ENCODE measurements at regions not wholly inside any gene's neighbourhood (a gene's known extent, or its start where the extent isn't known, plus 50 kb on each side); places are given as distances from the start of the nearest gene placed in this dataset.

- no peak for FAIRE-seq
These were observed 190.1 kb downstream of the TTC32 start for GRCh38 chr2:19711470-19712372.

GRCh38 chr2:19710230-19710629 lies 191.6 kb downstream of the TTC32 start:
- no peak for FAIRE-seq

GRCh38 chr2:19709553-19709952 lies 192.2 kb downstream of the TTC32 start:
- FAIRE-seq: no peak

GRCh38 chr2:19708776-19709175 lies 193.0 kb downstream of the TTC32 start:
- FAIRE-seq: no peak

DNA sequence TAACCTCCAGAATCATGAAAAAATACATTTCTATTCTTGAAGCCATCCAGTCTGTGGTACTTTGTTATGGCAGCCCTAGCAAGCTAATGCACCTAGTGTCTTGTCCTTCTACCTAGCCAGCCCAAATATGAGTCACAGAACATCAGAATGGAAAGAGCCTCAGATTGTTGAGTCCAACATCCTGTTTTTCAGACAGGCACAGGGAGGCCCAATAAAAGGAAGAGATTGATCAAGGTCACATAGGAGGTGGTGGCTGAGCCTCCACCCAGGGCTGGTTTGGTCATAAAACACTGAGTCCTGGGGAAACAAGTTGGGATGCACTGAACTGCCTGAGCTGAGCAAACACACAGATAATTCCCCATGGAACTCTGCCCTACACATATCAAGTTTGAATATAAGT lies 195.5 kb downstream of the TTC32 start:
- no peak for FAIRE-seq

DNA sequence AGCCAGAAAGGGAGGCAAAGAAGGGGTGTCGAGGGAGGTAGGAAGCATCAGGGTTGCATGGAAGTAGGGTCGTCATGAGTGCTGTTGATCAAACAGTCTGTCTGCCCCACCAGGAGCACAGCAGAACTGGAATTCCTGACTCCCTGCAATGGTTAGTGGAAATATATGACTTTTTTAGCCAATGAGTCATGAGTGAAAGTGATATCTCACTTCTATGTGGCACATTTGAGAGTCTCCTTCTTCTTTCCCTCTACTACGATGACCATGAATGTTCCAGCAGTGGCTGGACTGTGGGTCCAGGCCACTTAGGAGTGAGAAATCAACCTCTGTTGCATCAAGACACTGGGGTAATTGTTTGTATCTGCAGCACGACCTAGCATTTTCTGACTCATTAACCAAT lies 199.5 kb downstream of the TTC32 start:
- no peak for FAIRE-seq

- no peak for FAIRE-seq
These were observed 200.8 kb downstream of the TTC32 start for GRCh38 chr2:19700861-19701585.

DNA sequence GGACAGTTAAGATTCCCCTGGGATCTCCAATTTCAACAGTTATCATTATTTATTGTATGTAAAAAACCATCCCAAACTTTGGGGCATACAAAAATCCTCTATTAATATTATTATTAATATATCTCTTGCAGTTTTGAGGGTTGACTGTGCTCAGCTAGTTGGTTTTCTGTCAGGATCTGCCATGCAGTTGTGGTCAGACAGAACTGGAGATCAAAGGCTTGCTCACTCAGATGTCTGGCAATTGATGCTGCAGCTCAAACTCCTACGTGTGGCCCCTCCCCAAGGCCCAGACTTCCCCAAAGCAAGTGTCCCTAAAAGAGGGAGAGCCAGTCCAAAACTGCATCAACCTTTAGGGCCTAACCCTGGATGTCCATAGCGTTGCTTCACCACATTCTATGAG lies 204.7 kb downstream of the TTC32 start:
- no peak for FAIRE-seq

GRCh38 chr2:19695706-19696105 lies 206.1 kb downstream of the TTC32 start:
- no peak for FAIRE-seq

GRCh38 chr2:19691892-19692291 lies 209.9 kb downstream of the TTC32 start:
- FAIRE-seq: no peak

DNA sequence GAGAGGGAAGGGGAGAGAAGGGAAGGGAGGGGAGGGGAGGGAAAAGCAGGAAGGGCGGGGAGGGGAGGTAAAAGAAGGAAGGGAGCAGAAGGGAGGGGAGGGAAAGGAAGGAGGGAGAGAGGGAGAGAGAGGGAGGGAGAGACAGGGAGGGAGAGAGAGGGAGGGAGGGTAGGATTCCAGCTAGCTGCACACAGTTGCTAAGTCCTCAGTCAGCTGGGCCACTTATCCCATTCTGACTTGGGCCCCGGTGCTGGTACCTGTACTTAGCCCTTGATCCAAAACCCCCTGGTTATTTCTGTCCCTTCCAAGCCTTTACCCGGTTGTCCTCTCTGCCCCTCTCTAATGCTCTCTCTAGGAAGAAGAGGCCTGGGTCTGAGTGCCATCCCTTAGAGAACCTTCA lies 211.4 kb downstream of the TTC32 start:
- no peak for FAIRE-seq

- FAIRE-seq: no peak
These were observed 212.1 kb downstream of the TTC32 start for GRCh38 chr2:19689646-19690168.

DNA sequence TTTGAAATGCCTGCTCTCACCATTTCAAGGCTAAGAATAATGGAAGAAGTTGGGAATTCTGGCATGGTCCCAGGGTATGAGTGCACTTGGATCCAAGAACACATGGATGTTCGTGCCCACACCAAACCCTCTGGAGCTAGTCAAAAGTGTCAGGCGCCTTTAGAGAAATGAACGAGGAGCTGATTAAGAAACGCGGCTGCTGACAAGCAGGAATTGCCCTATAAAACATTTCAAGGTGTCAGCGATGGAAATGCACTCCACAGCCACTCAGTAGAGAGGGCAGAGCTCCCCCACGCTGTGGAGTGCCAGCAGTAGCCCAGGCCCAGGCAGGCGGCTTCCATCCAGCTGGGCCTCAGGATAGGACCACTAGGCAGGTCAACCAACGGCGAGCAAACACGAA lies 213.7 kb downstream of the TTC32 start:
- FAIRE-seq: no peak

DNA sequence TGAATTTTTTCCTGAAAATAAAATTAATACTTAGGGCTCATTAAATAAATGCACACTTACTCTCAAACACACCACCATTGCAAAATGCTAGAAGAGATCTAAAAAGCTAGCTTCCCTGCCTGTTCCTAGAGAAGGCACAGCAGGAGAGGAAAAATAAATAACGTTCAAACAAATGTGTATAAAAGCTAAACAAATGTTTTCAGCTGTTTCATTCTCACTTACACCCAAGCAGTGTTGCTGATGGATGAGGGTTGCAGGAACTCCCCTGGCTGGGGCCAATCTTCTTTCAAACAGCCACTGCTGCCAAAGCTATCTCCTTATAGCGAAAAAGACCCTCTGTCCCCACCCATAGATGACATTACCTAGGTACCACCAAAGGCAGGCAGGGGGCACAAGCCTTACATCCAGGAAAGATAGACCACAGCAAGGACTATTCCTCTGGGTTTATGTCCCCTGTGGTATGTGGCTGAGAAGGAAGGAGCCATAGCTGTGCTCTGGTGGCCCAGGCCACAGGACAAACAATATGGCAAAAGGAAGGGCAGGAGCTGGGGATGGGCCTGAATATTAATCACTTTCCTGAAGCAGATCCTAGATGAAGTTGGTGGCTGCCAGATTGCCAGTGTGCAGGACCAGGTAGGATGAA lies 214.6 kb downstream of the TTC32 start:
- FAIRE-seq: no peak

GRCh38 chr2:19686439-19686838 lies 215.3 kb downstream of the TTC32 start:
- no peak for FAIRE-seq

GRCh38 chr2:19685731-19686130 lies 216.1 kb downstream of the TTC32 start:
- no peak for FAIRE-seq

DNA sequence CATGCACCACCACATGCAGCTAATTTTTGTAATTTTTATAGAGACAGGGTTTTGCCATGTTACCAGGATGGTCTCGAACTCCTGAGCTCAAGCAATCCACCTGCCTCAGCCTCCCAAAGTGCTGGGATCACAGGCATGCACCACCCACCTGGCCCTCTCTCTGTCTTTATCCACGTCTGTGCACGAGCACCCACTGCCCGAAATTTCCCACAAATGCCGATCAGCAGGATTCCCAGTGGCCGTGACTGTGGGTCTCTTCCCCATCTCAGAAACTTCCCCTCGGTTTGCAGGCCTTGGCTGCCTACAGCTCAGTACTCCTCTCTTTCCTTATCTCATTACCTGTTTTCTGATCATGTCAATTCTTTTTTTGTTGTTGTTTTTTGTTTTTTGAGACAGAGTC lies 217.3 kb downstream of the TTC32 start:
- no peak for FAIRE-seq

GRCh38 chr2:19683556-19683955 lies 218.2 kb downstream of the TTC32 start:
- FAIRE-seq: no peak

GRCh38 chr2:19682493-19682892 lies 219.3 kb downstream of the TTC32 start:
- no peak for FAIRE-seq

- no peak for FAIRE-seq
These were observed 223.8 kb downstream of the TTC32 start for GRCh38 chr2:19677825-19678518.

DNA sequence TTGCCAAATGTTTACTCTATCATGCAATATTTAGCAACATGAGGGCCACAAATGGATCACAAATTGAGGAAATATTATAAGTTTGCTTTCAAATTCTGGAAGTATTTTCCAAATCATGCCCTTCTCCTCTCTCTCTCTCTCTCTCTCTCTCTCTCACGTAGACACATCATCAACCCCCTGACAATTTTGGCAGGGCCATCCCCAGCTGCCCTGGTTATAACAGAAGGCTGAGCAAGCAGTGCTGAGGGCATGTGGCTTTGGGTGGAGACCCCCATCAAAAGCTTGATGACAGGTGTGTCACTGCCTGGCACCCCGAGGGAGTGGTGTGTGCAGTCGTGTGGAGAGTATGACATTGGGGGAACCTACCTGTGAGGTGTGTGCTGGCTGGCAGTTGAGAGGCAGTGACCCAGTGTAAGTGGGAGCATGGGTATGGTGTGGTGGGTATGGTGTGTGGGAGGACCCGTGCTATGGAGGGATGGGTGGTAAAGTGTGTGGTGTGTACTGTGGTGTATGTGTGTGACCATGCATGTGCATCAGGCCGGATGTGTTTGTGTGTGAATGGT lies 224.5 kb downstream of the TTC32 start:
- no peak for FAIRE-seq

DNA sequence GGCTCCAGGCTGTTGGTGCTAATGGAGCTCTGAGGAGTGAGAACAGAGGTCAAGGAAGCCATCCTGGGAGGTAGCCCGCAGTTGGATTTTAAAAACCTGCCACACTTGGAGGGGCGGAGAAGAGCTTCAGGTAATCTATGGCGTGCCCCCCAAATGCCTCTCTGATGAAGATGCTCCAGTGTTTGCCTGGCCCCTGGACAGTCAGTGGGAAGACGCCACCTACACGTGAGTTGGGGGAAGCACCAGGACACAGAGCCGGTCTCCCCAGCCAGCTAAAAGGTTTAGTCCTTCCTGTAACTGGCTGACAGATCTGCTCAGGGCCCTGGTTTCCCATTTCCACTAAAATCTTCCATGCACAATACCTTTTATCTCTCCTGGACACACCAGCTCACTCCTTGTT lies 225.0 kb downstream of the TTC32 start:
- no peak for FAIRE-seq
